GM19328 (cell line): ENCODE measurements at regions not wholly inside any gene's neighbourhood (a gene's known extent, or its start where the extent isn't known, plus 50 kb on each side); places are given as distances from the start of the nearest gene placed in this dataset.

Experiments used
- ATAC-seq: cut with Tn5 transposase; IDR thresholded peaks from one replicate; pipeline ENCODE4 v1.9.1; 2021; ENCODE audit warnings: mild to moderate bottlenecking, moderate library complexity; ENCODE audit not compliant: unreplicated experiment

- no peak for ATAC-seq
Observed at GRCh38 chr7:25952261-25953057, 199.5 kb upstream of the NFE2L3 start.

GRCh38 chr7:25953859-25954258 is 198.1 kb upstream of the NFE2L3 start:
- no peak for ATAC-seq

DNA sequence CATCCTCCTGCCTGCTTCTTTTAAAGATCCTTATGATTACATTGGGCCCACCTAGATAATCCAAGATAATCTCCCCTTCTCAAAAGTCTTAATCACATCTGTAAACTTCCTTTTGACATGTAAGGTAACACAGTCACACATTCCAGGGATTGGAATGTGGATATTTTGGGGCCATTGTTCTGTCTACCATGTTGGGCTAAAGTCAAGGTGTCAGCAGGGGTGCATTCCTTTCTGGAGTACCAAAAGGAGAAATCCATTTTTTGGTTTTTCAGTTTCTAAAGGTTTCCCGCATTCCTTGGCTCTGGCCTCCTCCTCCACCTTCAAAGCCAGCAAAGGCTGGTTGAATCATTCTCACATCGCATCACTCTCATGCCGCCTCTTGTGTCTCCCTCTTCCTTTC is 197.6 kb upstream of the NFE2L3 start:
- ATAC-seq = no peak

DNA sequence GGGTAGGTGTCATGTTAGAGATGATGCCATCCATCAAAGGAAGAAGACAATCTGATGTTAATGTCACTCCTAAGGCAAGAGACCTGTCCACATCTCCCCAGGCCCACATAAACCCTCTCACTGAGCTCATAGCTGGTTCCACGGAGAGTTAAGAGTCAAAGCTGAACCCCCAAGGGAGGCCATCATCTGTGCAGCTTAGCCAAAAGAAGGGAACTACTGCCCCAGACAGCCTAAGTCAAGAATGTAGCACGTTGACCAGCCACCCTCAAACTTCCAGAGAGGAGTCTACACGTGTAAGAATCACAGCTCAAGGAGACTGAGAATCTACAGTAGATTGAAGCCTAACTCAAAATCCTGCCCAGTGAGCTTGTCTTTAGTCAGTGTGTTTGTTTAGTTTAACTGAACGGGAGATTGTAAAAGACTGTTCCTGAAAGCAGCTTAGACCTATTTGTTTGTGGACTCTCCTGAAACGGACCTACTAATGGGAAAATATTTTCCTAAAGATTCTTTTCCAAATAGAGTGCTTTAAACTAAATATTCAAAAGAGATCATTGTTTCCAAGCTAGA is 192.7 kb upstream of the NFE2L3 start:
- ATAC-seq = no peak

DNA sequence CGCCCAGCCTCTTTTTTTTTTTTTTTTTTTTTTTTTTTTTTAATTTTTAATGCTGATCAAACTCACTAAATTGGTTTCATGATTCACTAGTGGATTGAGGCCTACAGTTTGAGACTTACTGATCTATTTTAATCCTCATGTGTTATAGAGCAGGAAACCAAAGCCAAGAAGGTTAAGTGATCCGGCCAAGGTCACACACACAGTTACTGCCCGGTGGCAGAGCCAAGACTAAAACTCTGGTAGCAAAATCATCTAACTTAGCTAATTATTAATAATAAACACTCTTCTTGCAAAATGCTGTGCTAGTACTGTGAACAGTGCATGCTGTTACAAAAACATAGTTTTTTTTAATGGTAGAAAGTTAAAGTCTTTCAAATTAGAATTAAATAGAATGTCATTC is 188.3 kb upstream of the NFE2L3 start:
- no peak for ATAC-seq

DNA sequence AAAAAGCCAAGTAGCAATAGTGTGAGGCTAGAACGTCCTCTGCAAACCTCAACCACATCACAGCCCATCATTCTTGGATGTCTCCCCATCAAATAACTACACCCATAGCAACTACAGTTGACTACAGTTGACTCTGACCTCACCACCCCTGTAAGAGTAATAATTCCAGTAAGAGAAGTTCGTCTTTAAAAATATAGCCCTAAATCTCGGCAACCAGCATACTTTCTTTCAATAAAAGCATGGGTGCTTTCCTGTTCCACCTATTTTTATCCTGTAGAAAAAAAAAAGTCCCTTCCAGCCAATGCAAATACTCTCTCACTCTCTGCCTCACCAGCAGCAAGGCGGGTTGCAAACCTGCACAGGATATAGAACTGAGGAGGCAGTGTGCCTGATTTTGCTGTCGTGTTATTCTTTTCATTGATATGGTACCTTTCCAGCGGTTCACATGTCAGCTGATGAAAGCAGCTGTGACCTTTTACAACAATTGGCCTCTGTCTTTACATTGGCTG is 187.5 kb upstream of the NFE2L3 start:
- peak; percentile 35 for ATAC-seq

- ATAC-seq = no peak
Observed at GRCh38 chr7:25965405-25966123, 186.4 kb upstream of the NFE2L3 start.

DNA sequence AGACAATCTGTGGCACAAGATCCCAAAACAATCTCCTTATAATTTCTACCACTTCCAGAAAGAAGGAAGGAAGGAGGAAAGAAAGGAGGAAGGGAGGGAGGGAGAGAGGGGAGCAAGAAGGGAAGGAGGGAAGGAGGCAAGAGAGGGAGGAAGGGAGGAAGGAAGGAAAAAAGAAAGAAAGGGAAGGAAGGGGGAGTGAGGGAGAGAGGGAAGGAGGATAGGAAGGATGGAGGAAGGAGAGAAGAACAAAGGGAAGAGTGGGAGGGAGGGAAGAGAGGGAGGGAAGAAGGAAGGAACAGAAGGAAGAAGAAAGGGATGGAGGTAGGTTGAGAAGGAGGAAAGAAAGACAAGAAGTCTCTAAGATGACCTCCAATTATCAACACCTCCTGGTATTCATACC is 185.5 kb upstream of the NFE2L3 start:
- no peak for ATAC-seq

- no peak for ATAC-seq
Observed at GRCh38 chr7:25967278-25968204, 184.5 kb upstream of the NFE2L3 start.

DNA sequence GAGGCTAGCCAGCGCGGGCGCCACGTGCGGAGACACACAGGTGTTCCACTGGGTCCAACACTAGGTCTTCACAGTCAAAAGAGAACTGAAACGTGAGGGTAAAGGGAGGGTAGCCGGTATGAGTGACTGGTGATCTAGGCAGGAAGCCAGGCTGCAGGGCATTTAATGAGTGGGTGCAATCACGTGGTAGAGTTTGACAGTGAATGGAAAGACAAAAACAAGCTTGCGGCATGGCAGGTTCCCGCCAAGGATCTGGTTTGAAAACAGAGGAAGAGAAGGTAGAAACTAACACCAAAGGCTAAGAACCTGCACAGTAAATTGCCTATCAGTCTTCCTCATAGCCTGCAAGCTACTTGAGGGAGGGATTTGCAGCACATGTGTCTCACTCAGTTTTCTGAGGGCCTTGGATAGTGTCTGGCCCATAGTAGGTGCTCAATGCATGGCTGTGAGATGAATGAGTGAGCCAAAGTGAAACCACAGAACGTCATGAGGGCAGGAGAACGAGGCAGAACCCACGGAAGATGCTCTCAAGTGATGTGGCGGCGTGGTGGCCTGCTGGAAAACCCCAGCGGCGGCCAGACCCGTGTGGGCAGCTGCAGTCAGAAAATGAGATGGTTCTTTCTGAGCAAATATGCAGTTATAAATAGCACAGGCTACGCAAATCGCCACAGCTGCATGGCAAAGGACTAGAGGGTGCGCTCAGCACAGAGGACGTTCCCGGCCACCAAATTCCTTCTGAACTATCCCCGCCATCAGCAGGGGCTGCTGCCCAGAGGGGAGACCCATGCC is 183.6 kb upstream of the NFE2L3 start:
- peak; percentile 61 for ATAC-seq

DNA sequence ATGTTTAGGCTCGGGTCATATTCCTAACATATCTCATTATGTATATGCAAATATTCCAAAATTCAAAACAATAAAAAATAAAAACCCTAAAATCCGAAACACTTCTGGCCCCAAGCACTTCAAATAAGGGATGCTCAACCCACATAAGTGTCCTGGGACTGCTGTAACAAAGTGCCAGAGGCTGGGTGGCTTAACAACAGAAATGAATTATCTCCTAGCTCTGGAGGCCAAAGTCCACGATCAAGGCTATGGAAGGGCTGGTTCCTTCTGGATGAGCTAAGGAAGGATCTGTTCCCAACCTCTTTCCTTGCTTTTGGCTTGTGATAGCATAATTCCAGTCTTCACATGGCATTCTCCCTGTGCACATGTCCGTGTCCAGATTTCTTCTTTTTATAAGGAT is 181.6 kb upstream of the NFE2L3 start:
- ATAC-seq = no peak

GRCh38 chr7:25970911-25971310 is 181.1 kb upstream of the NFE2L3 start:
- no peak for ATAC-seq

GRCh38 chr7:25976630-25977029 is 175.4 kb upstream of the NFE2L3 start:
- ATAC-seq = no peak

- no peak for ATAC-seq
Observed at GRCh38 chr7:25978466-25978865, 173.5 kb upstream of the NFE2L3 start.

DNA sequence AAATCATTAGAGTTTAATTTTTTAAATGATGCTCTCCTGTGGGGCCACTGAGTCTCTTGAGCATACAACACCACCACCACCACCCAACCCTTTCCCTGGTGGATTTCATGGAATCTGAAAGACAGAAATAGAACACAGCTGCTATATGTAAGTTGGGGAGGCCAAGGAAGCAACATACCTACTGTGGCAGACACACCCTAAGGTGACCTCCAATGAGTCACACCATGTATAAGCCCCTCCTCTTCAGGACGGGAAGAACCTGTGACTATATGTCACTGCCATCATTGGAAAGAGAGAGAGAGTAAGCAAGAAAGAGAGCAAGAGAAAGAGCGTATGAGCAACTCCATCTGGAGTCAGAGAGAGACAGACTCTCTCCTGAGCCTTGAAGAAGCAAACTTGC is 172.4 kb upstream of the NFE2L3 start:
- ATAC-seq = no peak

- ATAC-seq = no peak
Observed at GRCh38 chr7:25982684-25983083, 169.3 kb upstream of the NFE2L3 start.

DNA sequence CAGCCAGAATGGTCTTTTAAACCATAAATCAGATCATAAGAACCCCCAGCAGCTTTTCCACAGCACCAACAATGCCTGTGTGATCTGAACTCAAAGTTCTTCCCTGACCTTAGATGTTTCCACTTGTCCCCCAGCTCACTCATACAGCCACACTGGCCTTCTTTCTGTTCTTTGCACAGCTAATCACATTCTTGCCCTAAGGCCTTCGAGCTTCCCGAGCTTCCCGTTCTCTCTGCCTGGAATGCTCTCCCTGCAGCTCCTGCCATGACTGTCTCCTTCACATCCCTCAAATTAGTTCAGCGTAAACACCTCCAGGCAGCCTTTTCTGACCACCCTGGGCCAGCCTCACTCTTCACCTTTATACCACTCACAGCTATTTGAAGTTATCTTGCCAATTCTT is 166.8 kb upstream of the NFE2L3 start:
- ATAC-seq = no peak

DNA sequence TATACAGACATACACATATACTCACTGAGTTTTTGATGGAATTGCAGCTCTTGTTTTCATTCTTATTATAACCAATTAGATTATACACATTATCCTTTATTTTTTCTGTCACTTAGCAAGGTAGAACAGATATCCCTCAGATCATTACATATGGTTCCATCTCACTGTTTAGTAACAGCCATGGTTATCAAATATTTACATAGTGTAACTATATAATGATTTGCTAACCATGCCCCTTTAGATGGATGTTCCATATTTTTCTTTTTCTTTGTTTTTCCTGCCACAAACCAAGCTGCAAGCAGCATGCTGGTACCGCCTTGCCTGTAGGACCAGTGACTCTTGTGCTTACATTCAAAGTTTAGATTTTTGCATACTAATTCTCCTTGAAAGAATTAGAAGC is 163.4 kb upstream of the NFE2L3 start:
- ATAC-seq = no peak

DNA sequence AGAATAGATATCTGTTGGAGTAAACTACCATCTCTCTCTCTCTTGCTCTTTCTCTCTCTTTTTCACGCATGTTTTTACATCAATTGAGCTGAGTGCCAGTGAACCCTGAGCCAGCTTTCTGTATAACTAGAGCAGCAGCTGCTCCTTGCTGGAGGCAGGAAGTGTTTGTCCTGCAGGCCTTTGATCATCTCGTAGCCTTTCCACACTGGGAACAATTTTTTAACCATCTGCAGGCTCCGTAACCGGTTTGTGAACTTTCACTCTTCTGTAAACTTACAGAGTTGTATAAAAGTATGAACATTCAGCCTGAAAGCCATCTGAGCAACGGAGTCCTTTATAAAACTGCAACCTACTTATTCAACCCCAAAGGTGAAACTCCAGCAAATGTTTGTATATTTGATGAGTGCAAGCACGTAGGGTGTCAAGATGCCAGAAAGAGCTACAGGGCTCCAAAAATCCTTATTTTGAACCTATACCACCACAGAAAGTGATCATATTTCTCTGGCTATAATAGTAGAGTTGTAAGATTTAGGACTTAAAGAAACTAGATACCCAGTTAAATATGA is 162.8 kb upstream of the NFE2L3 start:
- ATAC-seq = no peak
